Tibial nerve (tissue), 4 donors: ENCODE measurements at regions not wholly inside any gene's neighbourhood (a gene's known extent, or its start where the extent isn't known, plus 50 kb on each side); places are given as distances from the start of the nearest gene placed in this dataset.

Experiments
- DNase-seq, 2 donors: peaks; one replicate each; pipeline ENCODE4 v3.0.0-alpha.2; 2019; ENCODE audit warnings: low spot score in 2 of 2
- H3K27ac ChIP-seq, 4 donors: fragments of 200-600 bp; sonication (generic) in 3 of 4; one replicate each; pipeline ENCODE4 v1.5.1; 2017 to 2019; ENCODE audit warnings: mild to moderate bottlenecking in 1 of 4
- H3K27me3 ChIP-seq, 2 donors: fragments of 200-600 bp; sonication (generic) in 1 of 2; one replicate each; pipeline versions ENCODE4 v1.5.1 to v1.6.0; 2017 to 2019
- H3K36me3 ChIP-seq, 3 donors: fragments of 200-600 bp; sonication (generic); one replicate each; pipeline ENCODE4 v1.5.1; 2018 to 2019
- H3K4me1 ChIP-seq, 4 donors: fragments of 200-600 bp; sonication (generic) in 3 of 4; one replicate each; pipeline ENCODE4 v1.5.1; 2017 to 2019
- H3K4me3 ChIP-seq, 4 donors: fragments of 200-600 bp; sonication (generic) in 3 of 4; one replicate each; pipeline ENCODE4 v1.5.1; 2017 to 2019; ENCODE audit warnings: mild to moderate bottlenecking in 1 of 4, moderate library complexity in 1 of 4
- H3K9me3 ChIP-seq, 4 donors: fragments of 200-600 bp; sonication (generic) in 3 of 4; one replicate each; pipeline ENCODE4 v1.5.1; 2017 to 2019
- EP300 ChIP-seq, 2 donors: sonication (generic); formaldehyde crosslinking; IDR thresholded peaks; one replicate each; pipeline ENCODE4 v1.6.1; 2017; ENCODE audit warnings: antibody characterized with exemption in 2 of 2, mild to moderate bottlenecking in 1 of 2
- POLR2A ChIP-seq, 2 donors: fragments of 450-650 bp; IDR thresholded peaks; one replicate each; pipeline ENCODE4 v1.6.1; 2017; ENCODE audit warnings: antibody characterized with exemption in 2 of 2, mild to moderate bottlenecking in 2 of 2, moderate library complexity in 2 of 2
- WGBS, 2 donors: methylation state at CpG; one replicate each; pipeline ENCODE4 v1.1.5; 2018; 5-methylcytosine and 5-hydroxymethylcytosine counted together
- TF ChIP-seq, protein P1 (sequence below), 5 experiments: fragments of 200-600 bp in 3 of 5; fragments of 450-650 bp in 2 of 5; sonication (generic) in 3 of 5; IDR thresholded peaks; one replicate each; pipeline ENCODE4 v1.5.1; 2016 to 2019; ENCODE audit warnings: antibody characterized with exemption in 5 of 5, mild to moderate bottlenecking in 3 of 5, moderate library complexity in 2 of 5

DNA sequence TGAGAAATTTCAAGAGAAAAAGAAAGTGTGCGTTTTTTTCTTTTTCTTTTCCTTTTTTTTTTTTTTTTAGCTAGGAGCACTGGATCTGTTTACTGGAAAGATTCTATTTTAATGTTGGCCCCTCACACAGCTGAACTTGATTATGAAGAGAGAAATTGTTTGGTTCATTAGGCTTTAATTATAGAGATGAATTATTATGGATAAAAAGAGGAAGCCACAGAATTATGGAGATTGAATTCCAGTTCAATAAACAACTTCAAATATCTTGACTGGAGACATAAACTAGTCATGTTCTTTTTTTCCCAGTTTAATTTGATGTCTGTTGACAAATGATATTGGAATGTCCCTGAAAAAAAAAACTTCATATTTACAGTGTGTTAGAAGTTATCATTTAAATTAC lies 152.0 kb upstream of the HS3ST3A1 start:
- 85 to 89% methylated on average over 1 of the region's 1 CpG for WGBS, 2 donors

DNA sequence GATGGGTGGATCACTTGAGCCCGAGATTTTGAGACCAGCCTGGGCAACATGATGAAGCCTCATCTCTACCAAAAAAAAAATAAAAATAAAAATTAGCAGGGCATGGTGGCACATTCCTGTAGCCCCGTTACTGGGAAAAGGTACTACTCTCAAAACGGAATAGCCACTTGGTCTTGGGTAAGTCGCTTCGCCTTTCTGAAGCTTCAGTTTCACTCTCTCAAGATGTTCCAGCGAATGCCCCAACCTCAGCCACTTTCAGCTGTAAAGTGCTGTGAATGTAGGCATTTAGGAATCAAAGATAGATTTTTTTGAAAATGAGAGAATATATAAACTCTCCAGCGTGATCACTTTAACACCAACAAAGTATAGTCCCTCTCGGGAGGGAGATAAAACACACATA lies 154.1 kb upstream of the HS3ST3A1 start:
- WGBS, 2 donors = 87 to 89% methylated on average over 8 of the region's 8 CpGs
- Histone ChIP-seq H3K27me3 (no peaks in the 10 kb centered on the region), H3K4me1 (no peaks in the 10 kb centered on the region), H3K27ac (no peak overlapping the region), H3K36me3 (no peaks in the 10 kb centered on the region), H3K9me3 (no peaks in the 10 kb centered on the region), H3K4me3 (no peak overlapping the region)
- TF ChIP-seq POLR2A (IDR thresholded peaks at IDR 0.05) (no peak), EP300 (IDR thresholded peaks at IDR 0.05) (no peak)
- TF ChIP-seq, protein P1, sequence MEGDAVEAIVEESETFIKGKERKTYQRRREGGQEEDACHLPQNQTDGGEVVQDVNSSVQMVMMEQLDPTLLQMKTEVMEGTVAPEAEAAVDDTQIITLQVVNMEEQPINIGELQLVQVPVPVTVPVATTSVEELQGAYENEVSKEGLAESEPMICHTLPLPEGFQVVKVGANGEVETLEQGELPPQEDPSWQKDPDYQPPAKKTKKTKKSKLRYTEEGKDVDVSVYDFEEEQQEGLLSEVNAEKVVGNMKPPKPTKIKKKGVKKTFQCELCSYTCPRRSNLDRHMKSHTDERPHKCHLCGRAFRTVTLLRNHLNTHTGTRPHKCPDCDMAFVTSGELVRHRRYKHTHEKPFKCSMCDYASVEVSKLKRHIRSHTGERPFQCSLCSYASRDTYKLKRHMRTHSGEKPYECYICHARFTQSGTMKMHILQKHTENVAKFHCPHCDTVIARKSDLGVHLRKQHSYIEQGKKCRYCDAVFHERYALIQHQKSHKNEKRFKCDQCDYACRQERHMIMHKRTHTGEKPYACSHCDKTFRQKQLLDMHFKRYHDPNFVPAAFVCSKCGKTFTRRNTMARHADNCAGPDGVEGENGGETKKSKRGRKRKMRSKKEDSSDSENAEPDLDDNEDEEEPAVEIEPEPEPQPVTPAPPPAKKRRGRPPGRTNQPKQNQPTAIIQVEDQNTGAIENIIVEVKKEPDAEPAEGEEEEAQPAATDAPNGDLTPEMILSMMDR (IDR thresholded peaks at IDR 0.05) = no peak
- DNase-seq = no peak

More for the DNA sequence above, 152.0 kb upstream of the HS3ST3A1 start:
- Histone ChIP-seq H3K36me3 (no peaks in the 10 kb centered on the region), H3K4me3 (no peak overlapping the region), H3K27me3 (no peaks in the 10 kb centered on the region), H3K27ac (no peak overlapping the region), H3K9me3 (no peaks in the 10 kb centered on the region), H3K4me1 (no peaks in the 10 kb centered on the region)
- TF ChIP-seq, protein P1 (IDR thresholded peaks at IDR 0.05) = no peak
- TF ChIP-seq POLR2A (IDR thresholded peaks at IDR 0.05) (no peak), EP300 (IDR thresholded peaks at IDR 0.05) (no peak)
- no peak for DNase-seq

DNA sequence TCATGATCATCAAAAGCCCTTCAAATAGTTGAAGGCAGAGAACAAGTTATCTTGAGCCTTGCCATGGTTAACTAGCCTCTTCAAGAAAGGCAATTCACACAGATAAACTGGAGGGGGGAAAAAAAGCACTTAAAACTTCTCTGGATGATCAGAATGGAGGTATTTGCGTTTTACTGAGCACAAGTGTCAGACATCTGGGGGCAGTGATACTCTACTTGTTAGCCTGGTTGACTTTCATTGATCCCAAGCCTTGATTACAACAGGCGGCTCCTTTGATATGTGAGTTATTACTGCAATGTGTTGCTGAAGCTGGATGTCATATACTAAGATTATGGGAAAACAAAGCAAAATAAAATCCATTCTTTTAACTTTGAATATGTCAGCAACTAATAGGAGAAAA lies 155.0 kb upstream of the HS3ST3A1 start:
- 60 to 66% methylated on average over 2 of the region's 2 CpGs for WGBS, 2 donors
- Histone ChIP-seq H3K4me3 (no peak overlapping the region), H3K27me3 (no peaks in the 10 kb centered on the region), H3K36me3 (no peaks in the 10 kb centered on the region), H3K27ac (no peak overlapping the region), H3K9me3 (no peaks in the 10 kb centered on the region), H3K4me1 (no peaks in the 10 kb centered on the region)
- no peak for DNase-seq
- TF ChIP-seq EP300 (IDR thresholded peaks at IDR 0.05) = no peak
- TF ChIP-seq, protein P1 (IDR thresholded peaks at IDR 0.05) = no peak
- TF ChIP-seq POLR2A (IDR thresholded peaks at IDR 0.05) = no peak

DNA sequence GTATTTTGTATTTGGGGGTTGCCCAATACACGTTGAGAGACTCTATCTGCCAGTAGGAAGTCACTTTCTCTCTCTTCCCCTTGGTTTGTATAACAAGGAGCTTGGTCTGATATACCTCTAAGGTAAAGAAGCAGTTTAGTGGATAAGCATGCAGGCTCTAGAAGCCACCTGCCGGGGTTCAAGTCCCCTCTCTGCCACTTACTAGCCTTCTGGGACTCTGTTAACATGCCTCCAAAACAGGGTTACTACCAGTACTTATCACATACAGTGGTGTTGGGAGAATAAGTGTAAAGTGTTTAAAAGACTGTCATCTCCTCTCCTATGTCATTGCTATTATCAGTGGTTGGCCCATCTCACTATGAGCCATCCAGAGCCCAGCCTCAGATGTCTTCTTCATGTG lies 156.1 kb upstream of the HS3ST3A1 start:
- H3K4me3 ChIP-seq = no peak overlapping the region
- no peaks in the 10 kb centered on the region for H3K36me3 ChIP-seq
- no peaks in the 10 kb centered on the region for H3K9me3 ChIP-seq
- no peaks in the 10 kb centered on the region for H3K4me1 ChIP-seq
- H3K27ac ChIP-seq = no peak overlapping the region
- H3K27me3 ChIP-seq = no peaks in the 10 kb centered on the region
- TF ChIP-seq EP300 (IDR thresholded peaks at IDR 0.05) (no peak), POLR2A (IDR thresholded peaks at IDR 0.05) (no peak)
- TF ChIP-seq, protein P1 (IDR thresholded peaks at IDR 0.05) = no peak
- WGBS, 2 donors = 78 to 85% methylated on average over 2 of the region's 2 CpGs
- DNase-seq = no peak

DNA sequence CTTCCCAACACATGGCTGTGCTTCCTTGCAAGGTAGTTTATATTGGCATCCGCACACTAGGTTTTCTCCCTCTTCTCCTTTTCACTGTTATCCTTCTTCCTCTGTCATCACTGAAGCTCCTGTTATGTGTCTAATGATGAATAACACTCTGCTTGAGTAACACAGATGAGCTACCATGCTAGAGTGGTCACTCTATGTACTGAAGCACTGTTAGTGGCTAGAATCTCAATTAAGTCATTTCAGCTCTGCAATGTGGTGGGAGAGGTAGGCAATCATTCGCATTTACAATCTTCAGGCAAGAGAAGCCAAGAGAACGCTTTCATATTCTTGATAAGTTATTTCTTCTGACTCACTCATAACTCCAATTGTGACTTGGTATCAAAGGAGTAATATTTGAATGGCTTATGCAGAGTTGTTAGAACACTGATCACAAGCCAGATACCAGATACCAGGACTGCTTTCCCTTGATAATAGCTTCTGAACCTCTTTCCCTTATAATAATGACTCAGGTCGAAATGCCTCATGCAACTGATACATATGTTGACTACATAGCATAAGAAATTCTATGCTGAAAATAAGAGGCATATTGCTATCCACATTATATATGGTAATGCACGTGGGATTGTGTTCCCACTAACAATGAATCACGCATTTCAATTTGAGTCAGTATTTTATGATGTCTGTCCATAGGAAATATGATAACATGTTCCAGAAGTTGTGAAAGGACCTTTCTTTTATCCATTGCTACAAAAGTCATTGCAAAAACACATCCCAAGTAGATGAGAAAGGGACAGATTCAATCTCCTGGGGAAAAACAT lies 158.0 kb upstream of the HS3ST3A1 start:
- Histone ChIP-seq H3K4me3 (no peak overlapping the region), H3K4me1 (no peaks in the 10 kb centered on the region)

More for the DNA sequence above, 158.0 kb upstream of the HS3ST3A1 start:
- Histone ChIP-seq H3K27me3 (no peaks in the 10 kb centered on the region), H3K36me3 (no peaks in the 10 kb centered on the region), H3K27ac (no peak overlapping the region), H3K9me3 (no peaks in the 10 kb centered on the region)
- no peak for DNase-seq
- TF ChIP-seq, protein P1 (IDR thresholded peaks at IDR 0.05) = no peak
- TF ChIP-seq EP300 (IDR thresholded peaks at IDR 0.05) = no peak
- 74 to 80% methylated on average over 6 of the region's 6 CpGs for WGBS, 2 donors
